GM12878 (cell line): ENCODE measurements at regions not wholly inside any gene's neighbourhood (a gene's known extent, or its start where the extent isn't known, plus 50 kb on each side); places are given as distances from the start of the nearest gene placed in this dataset.

Experiments
- ATAC-seq: fragments of 200-7000 bp; cut with Tn5 transposase; 3 replicates; pipeline ENCODE4 v1.9.1; 2020; ENCODE audit warnings: mild to moderate bottlenecking, moderate library complexity
- BruUV-seq: library from RNA; stranded (reverse); fragments of 400-500 nt; replicated peaks from 2 replicates; lab custom pipeline; 2021; lab: Mats Ljungman, UMichigan
- CTCF ChIA-PET: fragments of 300-600 bp; sonication (Branson Sonifier 250); formaldehyde crosslinking; extraction: SDS; loops from one replicate; lab custom pipeline; 2021; ENCODE audit warnings: inconsistent platforms; lab: Yijun Ruan, JAX
- POLR2A ChIA-PET: fragments of 350-600 bp; formaldehyde crosslinking; extraction: SDS; loops from one replicate; lab custom pipeline; 2021; ENCODE audit warnings: inconsistent platforms; lab: Charles Lee
- RAD21 ChIA-PET: fragments of 300-600 bp; sonication (Branson Sonifier 250); formaldehyde crosslinking; loops from one replicate; lab custom pipeline; 2023; ENCODE audit warnings: antibody characterized with exemption; ENCODE audit not compliant: unreplicated experiment; lab: Charles Lee
- SMC1A ChIA-PET: fragments of 300-600 bp; sonication (Branson Sonifier 250); formaldehyde crosslinking; loops from one replicate; lab custom pipeline; 2023; ENCODE audit not compliant: unreplicated experiment, uncharacterized antibody; lab: Charles Lee
- DNase-seq: peaks from one replicate; pipeline ENCODE4 v3.0.0-alpha.2; 2011; ENCODE audit warnings: low read depth, low spot score
- FAIRE-seq: peaks from 3 replicates; lab custom pipeline; 2011; peaks lifted over from hg19 to GRCh38; lab: Jason Lieb, UNC
- H2AFZ ChIP-seq: 2 replicates; pipeline ENCODE4 v1.6.0; 2011; ENCODE audit warnings: low read depth, low read length, control low read depth; ENCODE audit not compliant: control insufficient read depth
- H3K27ac ChIP-seq: 2 replicates; pipeline ENCODE4 v1.5.1; 2011; ENCODE audit warnings: control low read depth; ENCODE audit not compliant: control insufficient read depth, insufficient read depth
- H3K27me3 ChIP-seq, 2 experiments: replicated peaks in 1 of 2; 2 replicates each; pipeline versions ENCODE4 v1.6.0 to v1.6.1; 2011; ENCODE audit warnings: low read length in 1 of 2; ENCODE audit not compliant: control insufficient read depth in 2 of 2, insufficient read depth in 2 of 2
- H3K36me3 ChIP-seq, 2 experiments: 2 replicates each; pipeline ENCODE4 v1.5.1; 2011; ENCODE audit warnings: low read length in 1 of 2; ENCODE audit not compliant: control insufficient read depth in 2 of 2, insufficient read depth in 2 of 2
- H3K4me1 ChIP-seq: 2 replicates; pipeline ENCODE4 v1.6.1; 2011; ENCODE audit warnings: mild to moderate bottlenecking, low read length, moderate library complexity, mixed read lengths; ENCODE audit not compliant: control insufficient read depth, insufficient read depth
- H3K4me2 ChIP-seq: 2 replicates; pipeline ENCODE4 v1.6.0; 2011; ENCODE audit warnings: control low read depth; ENCODE audit not compliant: control insufficient read depth, insufficient read depth
- H3K4me3 ChIP-seq: fragments of 200-600 bp; sonication (generic); 2 replicates; pipeline ENCODE4 v1.5.1; 2016
- H3K79me2 ChIP-seq: 2 replicates; pipeline ENCODE4 v1.6.0; 2011; ENCODE audit warnings: low read length; ENCODE audit not compliant: control insufficient read depth, insufficient read depth
- H3K9ac ChIP-seq: 2 replicates; pipeline ENCODE4 v1.8.0; 2011; ENCODE audit warnings: low read length, control low read depth, mixed read lengths; ENCODE audit not compliant: control insufficient read depth, insufficient read depth
- H3K9me3 ChIP-seq: replicated peaks from 3 replicates; pipeline ENCODE4 v1.5.1; 2011; ENCODE audit warnings: mild to moderate bottlenecking, low read length; ENCODE audit not compliant: control insufficient read depth, insufficient read depth
- H4K20me1 ChIP-seq: 2 replicates; pipeline ENCODE4 v1.6.0; 2011; ENCODE audit not compliant: control insufficient read depth, insufficient read depth
- BCL11A ChIP-seq: IDR thresholded peaks from 2 replicates; pipeline ENCODE4 v1.6.1; 2011; ENCODE audit warnings: low read depth, low read length
- DPF2 ChIP-seq: fragments of 450-650 bp; IDR thresholded peaks from 2 replicates; pipeline ENCODE4 v1.6.1; 2017; ENCODE audit warnings: mild to moderate bottlenecking
- ESRRA ChIP-seq: IDR thresholded peaks from 2 replicates; pipeline ENCODE4 v1.6.1; 2012; ENCODE audit warnings: mild to moderate bottlenecking, low read length, improper control_type of control experiment
- HDAC6 ChIP-seq: fragments of 200-600 bp; sonication (generic); IDR thresholded peaks from one replicate; pipeline ENCODE4 v1.8.0; 2017; ENCODE audit warnings: antibody characterized with exemption; ENCODE audit not compliant: unreplicated experiment
- IKZF1 ChIP-seq: fragments of 450-650 bp; conservative IDR thresholded peaks from 2 replicates; pipeline ENCODE4 v1.6.1; 2017; ENCODE audit warnings: antibody characterized with exemption, mild to moderate bottlenecking
- IKZF2 ChIP-seq, 2 experiments: fragments of 450-650 bp; IDR thresholded peaks; 2 replicates each; pipeline ENCODE4 v1.6.1; 2017; ENCODE audit warnings: mild to moderate bottlenecking in 2 of 2, moderate library complexity in 2 of 2
- MTA2 ChIP-seq: fragments of 450-650 bp; IDR thresholded peaks from 2 replicates; pipeline ENCODE4 v1.6.1; 2016; ENCODE audit warnings: low read depth, mild to moderate bottlenecking, moderate library complexity
- MXI1 ChIP-seq: fragments of 150-350 bp; IDR thresholded peaks from 2 replicates; pipeline ENCODE4 v1.6.1; 2011; ENCODE audit warnings: low read depth, mild to moderate bottlenecking, inconsistent platforms, low read length, improper control_type of control experiment
- SMAD1 ChIP-seq: fragments of 450-650 bp; IDR thresholded peaks from 2 replicates; pipeline ENCODE4 v1.6.1; 2018; ENCODE audit warnings: mild to moderate bottlenecking, low read depth; ENCODE audit not compliant: partially characterized antibody
- TBL1XR1 ChIP-seq: IDR thresholded peaks from 2 replicates; pipeline ENCODE4 v1.6.1; 2012; ENCODE audit warnings: low read depth, low read length, improper control_type of control experiment
- WRNIP1 ChIP-seq: IDR thresholded peaks from 2 replicates; pipeline ENCODE4 v1.6.1; 2011; ENCODE audit warnings: low read depth, low read length, improper control_type of control experiment, borderline replicate concordance
- ZBTB40 ChIP-seq: fragments of 450-650 bp; IDR thresholded peaks from 2 replicates; pipeline ENCODE4 v1.6.1; 2016; ENCODE audit warnings: mild to moderate bottlenecking, moderate library complexity, borderline replicate concordance
- WGBS: methylation state at CpG from one replicate; pipeline ENCODE4 v1.1.6; 2016; ENCODE audit warnings: low lambda C conversion rate; ENCODE audit not compliant: insufficient replicate concordance, insufficient coverage; ENCODE audit errors: missing lambda C conversion rate; 5-methylcytosine and 5-hydroxymethylcytosine counted together
- in situ Hi-C: fragments of 300-500 bp; cut with MboI; formaldehyde crosslinking; loops from 9 replicates; pipeline ENCODE4 v1.14.3; 2018; ENCODE audit warnings: mixed read lengths
- intact Hi-C: fragments of 100-400 bp; cut with micrococcal nuclease; formaldehyde crosslinking; loops from one replicate; pipeline ENCODE4 v1.14.2; 2022; ENCODE audit not compliant: unreplicated experiment

GRCh38 chr1:168939110-168939946, 167.2 kb upstream of the ATP1B1 start:
- no peaks in the 10 kb centered on the region for H4K20me1 ChIP-seq
- POLR2A ChIA-PET = interaction anchor here (1.3 kb wide), 1 partner anchor 132 kb away, joined by 3 read pairs; no protein-coding TSS in a partner anchor
- no TSS peak for BruUV-seq
- intact Hi-C loops = no loop called here
- 12% methylated on average over 3 of the region's 3 CpGs for WGBS
- no peak for DNase-seq
- H3K4me1 ChIP-seq = no peaks in the 10 kb centered on the region
- no peak overlapping the region for H3K4me2 ChIP-seq
- no peak overlapping the region for H3K9ac ChIP-seq
- H3K79me2 ChIP-seq = no peaks in the 10 kb centered on the region
- no peaks in the 10 kb centered on the region; the same call in 2 of the 3 replicates for H3K9me3 ChIP-seq
- SMC1A ChIA-PET = interaction anchor here (0.5 to 1.2 kb wide), 5 partner anchors 21 to 686 kb away, joined by 3 to 4 read pairs (median 3); no protein-coding TSS in a partner anchor
- no peak for TF ChIP-seq HDAC6
- no peak for TF ChIP-seq ZBTB40
- TF ChIP-seq MXI1 = no peak
- peak; percentile 72 for TF ChIP-seq MTA2
- peak; percentile 48; the same call in 1 of the 2 replicates for TF ChIP-seq ESRRA
- TF ChIP-seq IKZF2 (IDR thresholded peaks at IDR 0.05) = peak; percentile 24 to 40; a peak in 2 of 4 replicates
- peak; percentile 68 for TF ChIP-seq IKZF1
- TF ChIP-seq DPF2 = 0 out of 2 replicates have a peak, but pooled peaks have one; percentile 27
- no peak for TF ChIP-seq WRNIP1
- TF ChIP-seq BCL11A = 0 out of 2 replicates have a peak, but pooled peaks have one; percentile 39
- no peak for TF ChIP-seq TBL1XR1
- TF ChIP-seq SMAD1 = no peak
- H2AFZ ChIP-seq = no peak overlapping the region
- RAD21 ChIA-PET = no interaction called here
- CTCF ChIA-PET = interaction anchor here (0.7 to 1.7 kb wide), 3 partner anchors 169 to 597 kb away, joined by 3 to 4 read pairs (median 3); no protein-coding TSS in a partner anchor
- no peak overlapping the region for H3K27ac ChIP-seq
- peak; percentile 35; the same call in 1 of the 3 replicates for ATAC-seq
- in situ Hi-C loops = no loop called here
- H3K27me3 ChIP-seq = no peaks in the 10 kb centered on the region
- no peak overlapping the region for H3K4me3 ChIP-seq
- no peaks in the 10 kb centered on the region for H3K36me3 ChIP-seq
- FAIRE-seq = no peak
